ENCODE measurements at regions not wholly inside any gene's neighbourhood (a gene's known extent, or its start where the extent isn't known, plus 50 kb on each side); places are given as distances from the start of the nearest gene placed in this dataset.
"Not testable (repeated sequence)": the region's sequence is repeated elsewhere in the genome, so short reads cannot be mapped to it uniquely, and the experiment has no call there.

GRCh38 chr19:20269461-20269860, 102.4 kb downstream of the ZNF486 start:
- no peak for TF ChIP-seq CTCF (IDR thresholded peaks at IDR 0.05)
- H2AFZ ChIP-seq = no peak overlapping the region
- no peaks in the 10 kb centered on the region for H3K27me3 ChIP-seq (ENCODE audit: control insufficient read depth, insufficient read depth, low read length)
- no peak overlapping the region for H3K27ac ChIP-seq
- no peaks in the 10 kb centered on the region for H3K79me2 ChIP-seq
- H3K4me1 ChIP-seq = peaks cover 5% of the 10 kb centered on the region
- H3K36me3 ChIP-seq (ENCODE audit: control insufficient read depth, insufficient read depth, low read length) = no peaks in the 10 kb centered on the region
- H3K4me3 ChIP-seq (ENCODE audit: low read depth, low read length) = no peak overlapping the region
- no peaks in the 10 kb centered on the region for H3K9me3 ChIP-seq (ENCODE audit: control insufficient read depth, low read length)
- H3K4me2 ChIP-seq (ENCODE audit: low read length) = no peak overlapping the region
- H3K9ac ChIP-seq = no peak overlapping the region

GRCh38 chr19:20261513-20261912, 94.5 kb downstream of the ZNF486 start:
- H3K4me2 ChIP-seq (ENCODE audit: low read length); H3K27ac ChIP-seq; H2AFZ ChIP-seq; H3K36me3 ChIP-seq (ENCODE audit: control insufficient read depth, insufficient read depth, low read length); H3K79me2 ChIP-seq; H3K4me1 ChIP-seq; H3K9ac ChIP-seq; H3K4me3 ChIP-seq (ENCODE audit: low read depth, low read length); H3K9me3 ChIP-seq (ENCODE audit: control insufficient read depth, low read length); H3K27me3 ChIP-seq (ENCODE audit: control insufficient read depth, insufficient read depth, low read length): not testable (repeated sequence)

- H3K36me3 ChIP-seq (ENCODE audit: control insufficient read depth, insufficient read depth, low read length); H3K9me3 ChIP-seq (ENCODE audit: control insufficient read depth, low read length); H3K27ac ChIP-seq; H2AFZ ChIP-seq; H3K4me1 ChIP-seq; H3K4me2 ChIP-seq (ENCODE audit: low read length); H3K9ac ChIP-seq; H3K79me2 ChIP-seq; H3K27me3 ChIP-seq (ENCODE audit: control insufficient read depth, insufficient read depth, low read length); H3K4me3 ChIP-seq (ENCODE audit: low read depth, low read length): not testable (repeated sequence)
Observed at GRCh38 chr19:20260738-20261137, 93.7 kb downstream of the ZNF486 start.

- no peak for TF ChIP-seq CTCF (IDR thresholded peaks at IDR 0.05)
- no peaks in the 10 kb centered on the region for H3K4me1 ChIP-seq
- H3K27ac ChIP-seq = no peak overlapping the region
- H3K9me3 ChIP-seq (ENCODE audit: control insufficient read depth, low read length) = no peaks in the 10 kb centered on the region
- H3K4me2 ChIP-seq (ENCODE audit: low read length) = no peak overlapping the region
- H2AFZ ChIP-seq = no peak overlapping the region
- no peak overlapping the region for H3K9ac ChIP-seq
- no peak overlapping the region for H3K4me3 ChIP-seq (ENCODE audit: low read depth, low read length)
- H3K27me3 ChIP-seq (ENCODE audit: control insufficient read depth, insufficient read depth, low read length) = no peaks in the 10 kb centered on the region
- no peaks in the 10 kb centered on the region for H3K79me2 ChIP-seq
- no peaks in the 10 kb centered on the region for H3K36me3 ChIP-seq (ENCODE audit: control insufficient read depth, insufficient read depth, low read length)
Observed at GRCh38 chr19:20259615-20260014, 92.6 kb downstream of the ZNF486 start.

GRCh38 chr19:20256606-20257005, 89.6 kb downstream of the ZNF486 start:
- Histone ChIP-seq H3K9me3 (ENCODE audit: control insufficient read depth, low read length) (no peaks in the 10 kb centered on the region), H3K4me1 (no peaks in the 10 kb centered on the region), H3K27ac (no peak overlapping the region), H2AFZ (no peak overlapping the region), H3K4me2 (ENCODE audit: low read length) (no peak overlapping the region), H3K4me3 (ENCODE audit: low read depth, low read length) (no peak overlapping the region), H3K9ac (no peak overlapping the region), H3K27me3 (ENCODE audit: control insufficient read depth, insufficient read depth, low read length) (no peaks in the 10 kb centered on the region), H3K36me3 (ENCODE audit: control insufficient read depth, insufficient read depth, low read length) (no peaks in the 10 kb centered on the region), H3K79me2 (no peaks in the 10 kb centered on the region)
- TF ChIP-seq CTCF (IDR thresholded peaks at IDR 0.05) = no peak

- H3K27ac ChIP-seq = no peak overlapping the region
- no peaks in the 10 kb centered on the region for H3K36me3 ChIP-seq (ENCODE audit: control insufficient read depth, insufficient read depth, low read length)
- H3K4me2 ChIP-seq (ENCODE audit: low read length) = no peak overlapping the region
- H3K4me3 ChIP-seq (ENCODE audit: low read depth, low read length) = no peak overlapping the region
- no peaks in the 10 kb centered on the region for H3K79me2 ChIP-seq
- H2AFZ ChIP-seq = no peak overlapping the region
- no peaks in the 10 kb centered on the region for H3K4me1 ChIP-seq
- H3K9me3 ChIP-seq (ENCODE audit: control insufficient read depth, low read length) = no peaks in the 10 kb centered on the region
- H3K9ac ChIP-seq = no peak overlapping the region
- H3K27me3 ChIP-seq (ENCODE audit: control insufficient read depth, insufficient read depth, low read length) = no peaks in the 10 kb centered on the region
- no peak for TF ChIP-seq CTCF (IDR thresholded peaks at IDR 0.05)
Observed at GRCh38 chr19:20254121-20254520, 87.1 kb downstream of the ZNF486 start.
